Fibroblast of skin of left quadriceps (primary cell): ENCODE measurements at regions not wholly inside any gene's neighbourhood (a gene's known extent, or its start where the extent isn't known, plus 50 kb on each side); places are given as distances from the start of the nearest gene placed in this dataset.
"Not testable (repeated sequence)": the region's sequence is repeated elsewhere in the genome, so short reads cannot be mapped to it uniquely, and the experiment has no call there.

Experiments used
- DNase-seq, 2 experiments: peaks; one replicate each; pipeline ENCODE4 v3.0.0-alpha.2; 2013; ENCODE audit warnings: low read depth in 2 of 2

DNA sequence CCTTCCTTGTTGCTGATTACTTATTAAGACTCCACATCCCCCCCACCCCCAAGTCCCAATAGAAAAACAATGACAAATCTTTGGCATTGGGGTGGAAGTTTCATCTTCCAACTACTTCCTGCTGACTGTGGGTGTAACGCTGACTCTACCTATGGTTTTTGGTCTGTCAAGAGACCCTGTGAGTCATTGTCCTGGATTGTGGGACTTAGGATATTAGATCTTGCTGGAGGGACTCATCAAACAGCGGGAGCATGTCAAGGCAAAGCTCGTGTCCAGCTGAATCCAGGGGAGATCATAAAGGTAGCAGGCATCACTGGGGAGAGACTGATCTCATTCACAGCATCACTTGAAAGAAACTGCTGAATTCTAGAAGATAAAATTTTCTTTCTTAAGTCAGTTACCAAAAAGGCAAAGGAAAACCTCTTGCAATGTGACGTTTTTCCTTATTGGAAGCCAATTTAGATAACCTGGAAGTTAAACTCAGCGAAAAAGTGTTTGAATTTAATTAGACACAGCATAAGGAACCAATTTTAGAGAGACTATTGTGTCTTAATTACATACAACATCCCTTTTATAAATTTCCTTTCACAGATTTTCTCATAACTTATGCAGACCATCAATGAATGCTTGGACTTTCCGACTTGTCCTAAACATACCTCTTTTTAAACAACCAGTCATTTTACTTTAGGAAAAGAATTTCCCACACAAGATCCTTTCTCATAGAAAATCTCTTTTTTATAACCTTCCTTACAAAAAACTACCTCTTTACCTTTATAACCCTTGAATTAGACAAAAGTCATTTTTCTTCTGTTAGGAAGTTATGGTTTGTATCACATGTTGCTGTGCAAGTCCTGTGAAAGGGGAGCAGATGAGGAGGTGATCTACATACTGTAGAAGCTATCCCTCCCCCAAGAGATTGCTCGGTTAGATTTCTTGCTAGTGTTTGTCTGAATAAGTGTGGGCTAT lies 94.6 kb upstream of the SCAF11 start:
- DNase-seq = no peak

DNA sequence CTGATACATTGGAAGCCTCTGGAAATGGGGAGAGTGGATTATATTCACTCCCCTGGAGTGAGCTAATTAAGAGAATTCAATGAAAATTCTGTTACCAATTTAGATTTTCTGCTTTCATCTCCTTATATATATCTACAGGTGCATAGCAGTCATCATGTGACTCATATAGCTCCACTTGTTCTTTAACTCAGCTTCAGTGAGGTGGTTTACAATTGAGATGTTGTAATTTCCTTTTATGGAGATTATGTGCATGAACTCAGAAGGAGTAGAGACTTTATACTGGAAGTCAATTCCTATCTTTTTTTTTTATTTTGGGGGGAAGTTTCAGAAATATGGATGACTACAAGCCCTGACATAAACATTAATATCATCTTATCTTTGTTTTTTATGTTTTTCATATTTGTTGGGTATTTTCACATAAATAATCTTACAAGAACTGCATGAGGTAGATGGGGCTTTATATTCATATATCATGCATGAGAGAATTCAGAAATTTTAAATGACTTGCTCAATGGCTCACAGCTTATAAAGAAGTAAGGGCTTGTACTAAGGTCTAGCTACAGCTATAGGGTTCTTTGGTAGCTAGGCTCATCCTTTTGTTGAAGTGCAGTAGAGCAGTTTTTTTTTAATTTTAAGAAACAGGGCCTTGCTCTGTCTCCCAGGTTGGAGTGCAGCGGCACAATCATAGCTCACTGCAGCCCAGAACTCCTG lies 92.3 kb upstream of the SCAF11 start:
- DNase-seq = no peak

DNA sequence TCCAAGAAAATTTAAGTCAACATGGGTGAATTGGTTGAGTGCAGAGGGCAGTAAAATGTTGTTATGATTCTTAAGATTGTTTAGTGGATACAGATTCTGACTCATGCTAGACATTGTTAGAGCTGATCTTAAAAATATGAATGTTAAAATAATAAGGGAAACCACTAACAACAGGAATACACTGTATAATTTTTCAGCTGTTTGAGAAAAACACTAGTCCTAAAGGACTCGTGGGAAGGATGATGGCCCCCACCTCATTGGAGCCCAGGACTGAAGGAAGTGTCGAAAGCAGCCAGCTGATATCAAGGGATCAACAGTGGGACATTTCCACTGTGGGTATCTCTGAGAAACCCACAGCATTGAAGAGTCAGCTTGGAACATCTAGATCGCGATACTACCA lies 82.9 kb upstream of the SCAF11 start:
- DNase-seq = no peak

DNA sequence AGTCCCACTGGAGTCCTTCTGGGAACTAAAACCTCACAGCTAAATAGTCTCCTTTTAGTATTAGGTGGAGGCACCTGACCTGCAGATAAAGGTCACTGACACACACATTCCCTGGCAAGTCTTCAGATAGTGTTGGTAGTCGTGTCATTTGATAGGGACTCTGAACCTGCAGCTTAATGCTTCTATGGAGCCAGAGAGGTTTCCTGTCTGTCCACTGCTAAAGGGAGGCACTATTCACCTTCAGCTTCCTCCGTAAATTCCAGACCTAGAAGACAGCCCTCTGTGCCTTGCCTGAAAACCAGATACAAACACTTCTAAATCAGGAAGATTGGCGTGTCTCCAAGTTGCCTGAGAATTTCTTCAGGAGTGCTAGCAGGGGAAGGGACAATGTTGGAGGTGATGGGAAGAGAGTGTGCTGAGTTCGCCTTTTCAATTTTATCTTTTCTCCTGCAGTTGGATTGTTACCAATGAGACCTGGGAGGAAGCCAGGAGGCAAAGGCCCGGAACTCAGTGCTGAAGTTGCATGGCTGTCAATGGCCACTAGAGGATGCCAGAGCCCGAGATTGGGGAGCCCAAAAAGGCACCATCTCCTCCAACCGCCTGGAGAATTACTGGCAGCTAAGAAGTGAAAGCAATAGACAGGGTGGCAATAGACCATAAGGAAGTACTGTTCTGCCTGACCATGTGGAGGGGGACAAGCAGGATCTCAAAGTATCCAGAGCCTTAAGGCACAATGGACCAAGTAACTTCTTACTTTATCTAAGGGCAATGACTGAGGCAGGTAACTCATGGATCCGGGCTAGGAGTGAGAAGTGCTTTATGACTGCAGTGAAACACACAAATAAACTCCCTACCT lies 81.6 kb upstream of the SCAF11 start:
- peak; percentile 42 to 43 for DNase-seq

DNA sequence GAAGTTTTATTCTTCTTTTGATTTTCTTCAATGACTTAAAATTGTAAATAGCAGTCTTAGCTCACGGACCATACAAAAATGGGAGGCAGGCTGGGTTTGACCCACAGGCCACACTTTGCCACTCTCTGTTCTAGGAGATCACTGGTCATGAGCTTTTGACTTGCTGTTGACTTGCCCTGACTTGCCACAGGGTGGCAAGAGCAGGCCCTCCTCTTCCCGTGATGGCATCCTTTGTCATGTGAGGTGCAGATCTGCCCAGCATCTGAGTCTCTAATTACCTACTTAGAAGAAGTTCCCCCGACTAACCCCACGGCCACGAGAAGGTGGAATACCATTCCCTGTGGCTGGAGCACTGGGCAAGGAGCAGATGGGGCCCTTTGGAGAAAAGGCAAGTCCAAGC lies 81.0 kb upstream of the SCAF11 start:
- DNase-seq = no peak

DNA sequence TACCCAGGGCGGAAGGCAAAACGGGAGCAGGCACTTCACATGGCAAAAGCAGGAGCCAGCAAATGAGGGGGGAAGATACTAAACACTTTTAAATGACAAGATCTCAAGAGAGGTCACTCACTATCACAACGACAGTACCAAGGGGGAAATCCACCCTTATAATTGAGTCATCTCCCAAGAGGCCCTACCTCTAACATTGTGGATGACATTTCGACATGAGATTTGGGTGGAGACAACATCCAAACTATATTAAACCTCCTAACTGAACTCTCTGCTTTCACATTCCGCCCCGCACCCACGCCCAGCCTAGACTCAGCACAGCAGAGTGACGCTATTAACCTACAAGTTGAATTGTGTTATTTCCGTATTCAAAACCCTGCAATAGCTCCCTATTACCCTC lies 76.7 kb upstream of the SCAF11 start:
- no peak for DNase-seq

DNA sequence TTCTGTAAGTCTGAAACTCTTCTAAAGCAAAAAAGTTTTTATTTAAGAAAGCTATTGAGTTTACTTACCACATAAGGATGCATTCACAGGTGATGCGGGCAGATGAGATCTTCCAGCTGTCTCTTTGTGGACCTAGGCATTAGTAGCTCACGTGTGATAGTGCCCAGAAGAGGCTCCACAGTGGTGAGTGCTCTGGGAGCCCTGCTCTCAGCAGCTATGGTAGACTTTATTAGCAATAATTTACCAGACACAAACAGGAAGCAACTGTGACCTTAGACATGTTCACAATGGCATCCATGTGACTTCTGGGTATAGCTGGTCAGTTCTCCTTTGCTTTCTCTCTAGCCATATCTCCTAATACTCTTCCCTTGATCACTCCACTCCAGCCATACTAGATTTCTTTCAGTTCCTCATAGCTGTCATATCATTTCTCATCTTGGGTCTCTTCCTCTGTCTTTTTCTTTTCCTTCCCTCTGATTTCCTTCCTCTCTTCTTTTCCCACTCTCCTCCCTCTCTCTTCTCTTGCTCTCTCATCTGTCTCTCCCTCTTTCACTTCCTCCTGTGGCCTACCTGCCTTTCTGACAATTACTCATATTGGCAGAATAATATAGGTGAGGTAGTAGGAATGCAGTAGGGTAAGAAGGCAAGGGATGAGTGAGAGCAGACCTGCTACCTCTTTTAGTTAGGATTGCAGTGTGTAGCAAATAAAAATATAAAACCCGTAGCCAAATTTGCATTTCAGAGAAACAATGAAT lies 75.2 kb upstream of the SCAF11 start:
- no peak for DNase-seq

DNA sequence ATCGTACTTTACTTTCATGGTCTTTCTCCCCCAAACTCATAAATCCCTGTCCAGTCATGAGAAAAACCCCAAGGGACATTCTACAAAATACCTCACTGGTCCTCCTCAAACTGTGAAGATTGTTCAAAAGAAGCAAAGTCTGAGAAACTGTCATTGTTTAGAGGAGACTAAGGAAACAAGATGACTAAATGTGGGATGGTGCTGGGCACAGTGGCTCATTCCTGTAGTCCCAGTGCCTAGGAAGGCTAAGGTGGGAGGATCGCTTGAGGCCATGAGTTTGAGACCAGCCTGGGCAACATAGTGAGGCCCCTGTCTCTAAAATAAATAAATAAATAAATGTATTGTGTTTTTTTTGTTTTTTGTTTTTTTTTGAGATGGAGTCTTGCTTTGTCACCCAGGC lies 74.2 kb upstream of the SCAF11 start:
- DNase-seq = no peak

DNA sequence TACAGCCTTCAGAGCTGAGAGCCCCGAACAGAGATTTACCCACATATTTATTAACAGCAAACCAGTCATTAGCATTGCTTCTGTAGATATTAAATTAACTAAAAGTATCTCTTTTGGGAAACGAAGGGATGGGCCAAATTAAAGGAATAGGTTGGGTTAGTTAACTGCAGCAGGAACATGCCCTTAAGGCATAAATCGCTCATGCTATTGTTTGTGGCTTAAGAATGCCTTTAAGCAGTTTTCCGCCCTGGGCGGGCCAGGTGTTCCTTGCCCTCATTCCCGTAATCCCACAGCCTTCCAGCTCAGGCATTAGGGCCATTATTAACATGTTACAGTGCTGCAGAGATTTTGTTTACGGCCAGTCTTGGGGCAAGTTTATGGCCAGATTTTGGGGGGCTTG lies 68.3 kb upstream of the SCAF11 start:
- not testable (repeated sequence) for DNase-seq

DNA sequence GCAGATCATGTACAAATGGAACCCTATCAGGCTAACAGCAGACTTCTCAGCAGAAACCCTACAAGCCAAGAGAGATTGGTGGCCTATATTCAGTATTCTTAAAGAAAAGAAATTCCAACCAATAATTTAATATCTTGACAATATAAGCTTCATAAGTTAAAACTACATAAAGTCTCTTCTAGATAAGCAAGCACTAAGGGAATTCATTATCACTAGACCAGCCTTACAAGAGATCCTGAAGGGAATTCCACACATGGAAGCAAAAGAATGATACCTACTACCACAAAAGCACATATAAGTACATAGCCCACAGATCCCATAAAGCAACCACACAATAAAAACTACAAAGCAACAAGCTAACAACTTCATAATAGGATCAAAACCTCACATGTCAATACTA lies 60.4 kb upstream of the SCAF11 start:
- DNase-seq = no peak

DNA sequence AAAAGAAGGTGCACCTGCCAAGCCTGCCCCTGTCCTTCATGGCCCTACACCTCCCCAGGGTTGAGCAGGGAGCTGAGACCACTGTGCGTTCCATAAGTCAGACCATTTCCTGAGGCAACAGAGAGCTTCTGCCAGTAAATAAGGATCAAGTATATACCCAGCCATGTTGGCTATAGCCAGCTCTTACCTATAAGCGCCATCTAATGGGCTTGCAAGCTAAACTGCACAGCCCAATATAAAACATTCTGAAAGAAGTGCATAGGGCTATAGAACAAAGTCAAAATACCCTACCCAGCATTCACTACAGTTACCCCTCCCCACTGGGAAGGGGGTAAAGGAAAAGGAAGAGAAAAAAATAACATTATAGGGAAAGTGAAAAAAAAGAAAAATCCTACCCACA lies 59.3 kb upstream of the SCAF11 start:
- DNase-seq = no peak

DNA sequence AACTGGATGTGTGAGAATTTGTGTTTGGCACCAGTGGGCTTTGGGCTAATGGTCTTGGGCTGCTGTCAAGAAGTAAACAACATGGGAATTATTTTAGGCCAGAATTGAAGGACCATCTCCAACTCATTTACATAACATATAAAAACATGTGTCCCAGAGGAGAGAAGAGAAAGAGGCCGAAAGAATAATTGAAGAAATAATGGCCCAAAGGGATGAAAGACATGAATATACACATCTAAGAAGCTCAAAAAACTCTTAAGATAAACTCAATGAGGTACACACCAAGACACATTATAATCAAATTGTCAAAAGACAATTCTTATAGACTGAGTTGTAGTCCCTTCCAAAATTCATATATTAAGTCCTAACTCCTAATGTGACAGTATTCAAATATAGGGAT lies 56.1 kb upstream of the SCAF11 start:
- DNase-seq = no peak

DNA sequence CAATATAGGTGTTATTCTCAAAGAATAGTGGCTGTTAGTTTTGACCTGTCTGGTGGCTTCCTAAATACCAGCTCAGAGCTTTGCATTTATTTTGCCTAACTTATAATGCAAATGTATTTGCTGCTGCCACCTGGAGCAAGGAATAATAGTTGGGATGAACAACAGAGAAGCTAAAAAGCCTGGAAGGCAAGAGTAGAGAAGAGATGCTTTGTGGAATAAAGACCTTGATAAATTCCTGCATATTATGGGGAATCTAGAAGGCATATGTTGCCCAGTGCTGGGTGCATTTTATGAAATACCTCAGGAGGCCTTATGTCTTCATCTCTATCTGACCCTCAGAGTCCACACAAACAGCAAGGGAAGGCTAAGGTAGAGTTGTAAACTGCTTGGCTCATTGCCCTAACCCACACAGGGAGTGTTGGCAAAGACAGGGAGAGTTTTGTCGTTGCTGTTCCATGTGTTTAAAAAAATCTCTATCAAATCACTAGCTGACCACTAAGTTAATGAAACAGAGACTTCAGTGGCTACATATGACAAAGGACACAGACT lies 53.7 kb upstream of the SCAF11 start:
- no peak for DNase-seq
